ENCODE measurements at regions not wholly inside any gene's neighbourhood (a gene's known extent, or its start where the extent isn't known, plus 50 kb on each side); places are given as distances from the start of the nearest gene placed in this dataset. TPM values are rescaled to one million over a fixed set of nuclear protein-coding genes. Genes with fewer than 3 reads are reported as not detected.

DNA sequence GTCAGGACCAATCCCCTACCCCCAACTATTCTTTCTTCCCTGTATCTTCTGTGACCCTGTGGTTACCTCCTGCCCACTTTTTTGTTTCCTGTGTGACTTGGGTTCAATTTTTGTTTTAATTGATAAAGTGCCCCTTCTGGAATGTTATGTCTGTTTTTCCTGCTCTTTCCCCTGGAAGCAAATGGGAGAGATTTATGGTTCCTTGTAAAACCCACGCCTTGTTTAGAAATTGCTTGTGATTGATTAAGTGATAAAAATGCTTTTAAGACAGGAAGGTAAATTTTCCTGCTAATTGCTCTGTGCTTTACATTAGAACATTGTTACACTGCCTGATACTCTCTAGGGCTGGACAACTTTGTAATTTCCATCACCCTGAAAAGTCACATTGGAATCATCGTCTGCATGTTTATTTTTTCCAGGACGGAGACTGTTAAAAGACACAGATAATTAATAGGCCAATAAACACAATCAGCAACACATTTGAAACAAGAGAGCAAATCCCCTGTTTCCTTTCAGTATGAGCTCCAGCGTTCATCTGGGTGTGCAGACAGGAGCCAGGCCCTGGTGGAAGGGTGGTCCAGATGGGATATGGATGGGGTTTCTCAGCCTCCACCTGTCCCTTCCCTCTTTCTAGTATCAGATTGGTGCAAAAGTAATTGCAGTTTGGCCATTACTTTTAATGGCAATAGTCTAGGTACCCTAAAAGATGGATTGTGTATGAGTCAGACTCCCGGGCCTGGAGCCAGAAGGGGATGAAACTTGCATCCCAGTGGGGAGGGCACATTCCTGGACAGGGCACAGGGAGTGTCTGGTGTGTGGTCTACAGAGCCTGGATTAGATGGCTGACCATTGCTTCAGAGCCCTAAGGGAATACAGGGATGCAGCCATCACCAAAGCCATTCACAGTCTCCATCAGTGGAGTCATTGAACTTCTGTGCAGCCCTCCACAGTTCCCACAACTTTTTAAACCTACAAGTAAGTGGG is 58.1 kb upstream of the AGBL1 start:
- H3K79me2 ChIP-seq (ENCODE audit: control insufficient read depth, insufficient read depth, low read length) = no peaks in the 10 kb centered on the region
- no peaks in the 10 kb centered on the region for H3K27me3 ChIP-seq (ENCODE audit: insufficient read depth, low read length, poor library complexity)
- no peak overlapping the region for H2BK120ac ChIP-seq (ENCODE audit: low read depth, low read length)
- H3K79me1 ChIP-seq (ENCODE audit: low read length) = no peaks in the 10 kb centered on the region
- WGBS (ENCODE audit: extremely low coverage, insufficient coverage, low lambda C conversion rate) = no CpG with 5 or more reads among the region's 5 CpGs
- no peak overlapping the region for H3K4ac ChIP-seq (ENCODE audit: low read depth, low read length)
- H2AK5ac ChIP-seq (ENCODE audit: low read length) = no peak overlapping the region
- H3K9ac ChIP-seq (ENCODE audit: low read length) = no peak overlapping the region
- H3K18ac ChIP-seq (ENCODE audit: low read length) = no peak overlapping the region
- no peak overlapping the region for H3K23ac ChIP-seq (ENCODE audit: low read length)
- no peak overlapping the region for H4K8ac ChIP-seq (ENCODE audit: low read depth, low read length)
- no peaks in the 10 kb centered on the region for H3K36me3 ChIP-seq (ENCODE audit: control insufficient read depth, insufficient read depth, low read length)
- no peak overlapping the region for H3K27ac ChIP-seq (ENCODE audit: low read depth, low read length)
- DNase-seq = no peak
- no peak overlapping the region for H4K5ac ChIP-seq (ENCODE audit: low read length)
- no peak overlapping the region for H2BK15ac ChIP-seq (replicated peaks; ENCODE audit: low read depth)
- H3K4me3 ChIP-seq (ENCODE audit: low read length) = no peak overlapping the region
- no peak overlapping the region for H3K56ac ChIP-seq (ENCODE audit: low read length)
- no peak overlapping the region for H3K4me2 ChIP-seq (ENCODE audit: low read length)
- H2BK5ac ChIP-seq (ENCODE audit: low read length) = no peak overlapping the region
- no peaks in the 10 kb centered on the region for H3K4me1 ChIP-seq (ENCODE audit: control insufficient read depth, low read depth, low read length)

GRCh38 chr15:86028961-86029360 is 50.7 kb upstream of the AGBL1 start:
- H3K4me3 ChIP-seq (ENCODE audit: low read length) = no peak overlapping the region
- no peak overlapping the region for H3K56ac ChIP-seq (ENCODE audit: low read length)
- H4K5ac ChIP-seq (ENCODE audit: low read length) = no peak overlapping the region
- no peaks in the 10 kb centered on the region for H3K27me3 ChIP-seq (ENCODE audit: insufficient read depth, low read length, poor library complexity)
- no CpG with 5 or more reads among the region's 4 CpGs for WGBS (ENCODE audit: extremely low coverage, insufficient coverage, low lambda C conversion rate)
- no peaks in the 10 kb centered on the region for H3K79me2 ChIP-seq (ENCODE audit: control insufficient read depth, insufficient read depth, low read length)
- no peak overlapping the region for H2AK5ac ChIP-seq (ENCODE audit: low read length)
- H3K79me1 ChIP-seq (ENCODE audit: low read length) = no peaks in the 10 kb centered on the region
- DNase-seq = no peak
- no peak overlapping the region for H3K9ac ChIP-seq (ENCODE audit: low read length)
- no peak overlapping the region for H3K4me2 ChIP-seq (ENCODE audit: low read length)
- no peaks in the 10 kb centered on the region for H3K36me3 ChIP-seq (ENCODE audit: control insufficient read depth, insufficient read depth, low read length)
- no peak overlapping the region for H2BK15ac ChIP-seq (replicated peaks; ENCODE audit: low read depth)
- no peak overlapping the region for H3K4ac ChIP-seq (ENCODE audit: low read depth, low read length)
- H4K8ac ChIP-seq (ENCODE audit: low read depth, low read length) = no peak overlapping the region
- H2BK120ac ChIP-seq (ENCODE audit: low read depth, low read length) = no peak overlapping the region
- H3K27ac ChIP-seq (ENCODE audit: low read depth, low read length) = no peak overlapping the region
- no peak overlapping the region for H3K18ac ChIP-seq (ENCODE audit: low read length)
- H3K4me1 ChIP-seq (ENCODE audit: control insufficient read depth, low read depth, low read length) = no peaks in the 10 kb centered on the region
- no peak overlapping the region for H2BK5ac ChIP-seq (ENCODE audit: low read length)
- no peak overlapping the region for H3K23ac ChIP-seq (ENCODE audit: low read length)

Small RNA genes in the stretch of these regions (small RNA-seq; reads per million reads assigned to genes)
- gene AC104229.1 (ENCODE audit: insufficient read depth) = not detected
